ENCODE measurements at regions not wholly inside any gene's neighbourhood (a gene's known extent, or its start where the extent isn't known, plus 50 kb on each side); places are given as distances from the start of the nearest gene placed in this dataset.
"Not testable (repeated sequence)": the region's sequence is repeated elsewhere in the genome, so short reads cannot be mapped to it uniquely, and the experiment has no call there.

GRCh38 chr22:48717076-48717810 lies 1110.4 kb downstream of the BRD1 start:
- in situ Hi-C loops (cut with HindIII; ENCODE audit: low pct_unique_long_range_greater_than_20kb, low sequenced_read_pairs), result no loop called here
- no peak for DNase-seq (ENCODE audit: low read depth, low spot score)

- in situ Hi-C loops (cut with HindIII; ENCODE audit: low pct_unique_long_range_greater_than_20kb, low sequenced_read_pairs); DNase-seq (ENCODE audit: low read depth, low spot score): not testable (repeated sequence)
Measured at GRCh38 chr22:48716154-48716553, 1111.5 kb downstream of the BRD1 start.

GRCh38 chr22:48715511-48715910 lies 1112.2 kb downstream of the BRD1 start:
- in situ Hi-C loops (cut with HindIII; ENCODE audit: low pct_unique_long_range_greater_than_20kb, low sequenced_read_pairs), result no loop called here
- DNase-seq (ENCODE audit: low read depth, low spot score), result no peak

- DNase-seq (ENCODE audit: low read depth, low spot score), result no peak
- in situ Hi-C loops (cut with HindIII; ENCODE audit: low pct_unique_long_range_greater_than_20kb, low sequenced_read_pairs), result no loop called here
Measured at GRCh38 chr22:48714231-48714630, 1113.4 kb downstream of the BRD1 start.

GRCh38 chr22:48713272-48714205 lies 1114.1 kb downstream of the BRD1 start:
- in situ Hi-C loops (cut with HindIII; ENCODE audit: low pct_unique_long_range_greater_than_20kb, low sequenced_read_pairs), result no loop called here
- no peak for DNase-seq (ENCODE audit: low read depth, low spot score)

GRCh38 chr22:48712558-48713271 lies 1115.0 kb downstream of the BRD1 start:
- DNase-seq (ENCODE audit: low read depth, low spot score), result no peak
- in situ Hi-C loops (cut with HindIII; ENCODE audit: low pct_unique_long_range_greater_than_20kb, low sequenced_read_pairs), result no loop called here

GRCh38 chr22:48711669-48712068 lies 1116.0 kb downstream of the BRD1 start:
- DNase-seq (ENCODE audit: low read depth, low spot score), result no peak

GRCh38 chr22:48711031-48711431 lies 1116.6 kb downstream of the BRD1 start:
- no peak for DNase-seq (ENCODE audit: low read depth, low spot score)
- in situ Hi-C loops (cut with HindIII; ENCODE audit: low pct_unique_long_range_greater_than_20kb, low sequenced_read_pairs), result no loop called here

More at GRCh38 chr22:48711669-48712068, 1116.0 kb downstream of the BRD1 start:
- in situ Hi-C loops (cut with HindIII; ENCODE audit: low pct_unique_long_range_greater_than_20kb, low sequenced_read_pairs), result no loop called here

- DNase-seq (ENCODE audit: low read depth, low spot score), result no peak
- in situ Hi-C loops (cut with HindIII; ENCODE audit: low pct_unique_long_range_greater_than_20kb, low sequenced_read_pairs), result no loop called here
Measured at GRCh38 chr22:48710410-48710809, 1117.3 kb downstream of the BRD1 start.

GRCh38 chr22:48709976-48710375 lies 1117.7 kb downstream of the BRD1 start:
- in situ Hi-C loops (cut with HindIII; ENCODE audit: low pct_unique_long_range_greater_than_20kb, low sequenced_read_pairs), result no loop called here
- no peak for DNase-seq (ENCODE audit: low read depth, low spot score)

GRCh38 chr22:48709453-48709852 lies 1118.2 kb downstream of the BRD1 start:
- in situ Hi-C loops (cut with HindIII; ENCODE audit: low pct_unique_long_range_greater_than_20kb, low sequenced_read_pairs), result no loop called here
- no peak for DNase-seq (ENCODE audit: low read depth, low spot score)

- no peak for DNase-seq (ENCODE audit: low read depth, low spot score)
- in situ Hi-C loops (cut with HindIII; ENCODE audit: low pct_unique_long_range_greater_than_20kb, low sequenced_read_pairs), result no loop called here
Measured at GRCh38 chr22:48708558-48709245, 1119.0 kb downstream of the BRD1 start.

GRCh38 chr22:48707763-48708557 lies 1119.7 kb downstream of the BRD1 start:
- in situ Hi-C loops (cut with HindIII; ENCODE audit: low pct_unique_long_range_greater_than_20kb, low sequenced_read_pairs), result no loop called here
- DNase-seq (ENCODE audit: low read depth, low spot score), result no peak

GRCh38 chr22:48706934-48707762 lies 1120.5 kb downstream of the BRD1 start:
- no peak for DNase-seq (ENCODE audit: low read depth, low spot score)
- in situ Hi-C loops (cut with HindIII; ENCODE audit: low pct_unique_long_range_greater_than_20kb, low sequenced_read_pairs), result no loop called here

- in situ Hi-C loops (cut with HindIII; ENCODE audit: low pct_unique_long_range_greater_than_20kb, low sequenced_read_pairs), result no loop called here
- no peak for DNase-seq (ENCODE audit: low read depth, low spot score)
Measured at GRCh38 chr22:48705917-48706605, 1121.6 kb downstream of the BRD1 start.

All from SK-MEL-5 (cell line).